Thoracic aorta (tissue), 2 donors: ENCODE measurements at regions not wholly inside any gene's neighbourhood (a gene's known extent, or its start where the extent isn't known, plus 50 kb on each side); places are given as distances from the start of the nearest gene placed in this dataset.
"Not testable (repeated sequence)": the region's sequence is repeated elsewhere in the genome, so short reads cannot be mapped to it uniquely, and the experiment has no call there.

Source experiments
- ATAC-seq: fragments of 150-250 bp; one replicate; pipeline ENCODE4 v1.8.0; 2017; ENCODE audit warnings: low read depth; ENCODE audit not compliant: insufficient number of reproducible peaks, low FRiP score
- DNase-seq: peaks from one replicate; pipeline ENCODE4 v3.0.0-alpha.2; 2020; ENCODE audit warnings: low spot score
- H3K27ac ChIP-seq, 2 donors: fragments of 200-600 bp; sonication (generic); 1 replicate in 1 of 2; 2 replicates in 1 of 2; pipeline ENCODE4 v1.5.1; 2016; ENCODE audit warnings: mild to moderate bottlenecking in 2 of 2, moderate library complexity in 2 of 2
- H3K27me3 ChIP-seq: fragments of 200-600 bp; sonication (generic); replicated peaks from 2 replicates; pipeline ENCODE4 v1.6.0; 2016; ENCODE audit warnings: mild to moderate bottlenecking; ENCODE audit not compliant: insufficient read depth
- H3K36me3 ChIP-seq: fragments of 200-600 bp; sonication (generic); one replicate; pipeline ENCODE4 v1.5.1; 2016
- H3K4me1 ChIP-seq, 2 donors: fragments of 200-600 bp; sonication (generic); 1 replicate in 1 of 2; 2 replicates in 1 of 2; pipeline versions ENCODE4 v1.5.1 to v1.6.0; 2016; ENCODE audit warnings: low read depth in 2 of 2, mild to moderate bottlenecking in 1 of 2; ENCODE audit not compliant: control insufficient read depth in 1 of 2
- H3K4me3 ChIP-seq: fragments of 200-600 bp; sonication (generic); 2 replicates; pipeline ENCODE4 v1.5.1; 2016; ENCODE audit warnings: mild to moderate bottlenecking
- H3K9me3 ChIP-seq: fragments of 200-600 bp; sonication (generic); 2 replicates; pipeline ENCODE4 v1.5.1; 2016
- CTCF ChIP-seq: fragments of 200-600 bp; sonication (generic); IDR thresholded peaks from one replicate; pipeline ENCODE4 v1.5.1; 2019; ENCODE audit warnings: antibody characterized with exemption

DNA sequence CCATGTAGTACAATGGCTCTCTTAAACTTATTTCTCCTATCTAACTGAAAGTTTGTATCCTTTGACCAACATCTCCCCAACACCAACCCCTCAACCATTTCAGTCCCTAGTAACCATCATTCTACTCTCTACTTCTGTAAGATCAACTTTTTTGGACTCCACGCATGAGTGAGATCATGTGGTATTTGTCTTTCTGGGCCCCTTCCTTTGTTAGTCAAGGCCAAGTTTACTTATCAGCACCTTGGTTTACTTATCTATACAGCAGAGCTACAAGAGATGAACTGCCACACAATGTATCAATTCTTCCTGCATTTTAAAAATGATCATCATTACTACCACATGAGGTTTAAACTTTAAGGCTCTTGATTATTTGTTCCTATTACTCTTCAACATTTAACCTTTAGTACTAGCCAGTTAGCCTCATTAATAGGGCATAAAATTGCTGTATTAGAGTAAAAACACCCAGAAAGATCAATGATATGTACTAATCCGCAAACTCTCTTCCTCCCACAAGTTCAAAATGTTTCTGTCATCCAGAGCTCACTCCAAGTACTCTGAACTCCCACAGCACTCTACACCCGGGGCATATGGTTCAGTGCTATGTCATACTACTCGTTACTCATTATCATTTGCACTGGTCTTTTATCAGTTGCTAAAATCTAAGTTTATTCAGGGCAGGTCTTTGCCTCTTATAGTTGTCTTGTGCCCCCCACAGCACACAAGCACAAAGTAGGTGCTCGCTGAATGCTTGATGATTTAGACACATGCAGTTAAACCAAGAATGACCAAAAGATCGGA is 145.7 kb upstream of the ADAMTS3 start:
- Histone ChIP-seq H3K9me3 (no peaks in the 10 kb centered on the region), H3K36me3 (no peaks in the 10 kb centered on the region), H3K4me1 (peaks cover 5 to 8% of the 10 kb centered on the region in 2 donors), H3K4me3 (no peak overlapping the region), H3K27ac (no peak overlapping the region), H3K27me3 (no peaks in the 10 kb centered on the region)
- TF ChIP-seq CTCF = no peak
- no peak for ATAC-seq
- DNase-seq = no peak

DNA sequence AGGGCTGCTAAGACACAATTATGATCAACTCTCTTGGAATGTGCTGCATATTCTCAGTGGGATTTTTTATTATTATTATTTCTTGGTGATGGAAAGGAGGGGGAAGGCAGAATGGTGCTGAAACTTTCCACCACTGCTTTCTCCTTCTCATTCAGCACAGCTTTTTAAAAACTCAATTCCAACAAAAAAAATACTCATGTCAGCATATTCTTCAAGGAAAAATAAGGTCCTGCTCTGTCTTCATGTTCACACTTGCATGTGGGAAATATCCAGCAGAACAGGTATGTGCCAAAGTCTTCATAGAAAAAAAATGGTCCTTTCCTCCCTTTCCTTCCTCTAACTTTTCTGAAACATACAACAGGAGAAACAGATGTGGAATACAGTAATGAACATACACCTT is 144.0 kb upstream of the ADAMTS3 start:
- no peak for ATAC-seq
- H3K9me3 ChIP-seq = no peaks in the 10 kb centered on the region

GRCh38 chr4:72709475-72709874 is 140.5 kb upstream of the ADAMTS3 start:
- H3K27ac ChIP-seq = no peak overlapping the region
- DNase-seq (no peak), ATAC-seq (no peak)
- H3K4me1 ChIP-seq = peaks cover 5 to 6% of the 10 kb centered on the region in 2 donors
- no peaks in the 10 kb centered on the region for H3K9me3 ChIP-seq
- H3K27me3 ChIP-seq = no peaks in the 10 kb centered on the region
- H3K4me3 ChIP-seq = no peak overlapping the region
- TF ChIP-seq CTCF = no peak
- no peaks in the 10 kb centered on the region for H3K36me3 ChIP-seq

More for the DNA sequence above, 144.0 kb upstream of the ADAMTS3 start:
- Histone ChIP-seq H3K4me1 (peaks cover 5 to 6% of the 10 kb centered on the region in 2 donors), H3K27ac (no peak overlapping the region), H3K36me3 (no peaks in the 10 kb centered on the region), H3K4me3 (no peak overlapping the region), H3K27me3 (no peaks in the 10 kb centered on the region)
- no peak for TF ChIP-seq CTCF
- no peak for DNase-seq

DNA sequence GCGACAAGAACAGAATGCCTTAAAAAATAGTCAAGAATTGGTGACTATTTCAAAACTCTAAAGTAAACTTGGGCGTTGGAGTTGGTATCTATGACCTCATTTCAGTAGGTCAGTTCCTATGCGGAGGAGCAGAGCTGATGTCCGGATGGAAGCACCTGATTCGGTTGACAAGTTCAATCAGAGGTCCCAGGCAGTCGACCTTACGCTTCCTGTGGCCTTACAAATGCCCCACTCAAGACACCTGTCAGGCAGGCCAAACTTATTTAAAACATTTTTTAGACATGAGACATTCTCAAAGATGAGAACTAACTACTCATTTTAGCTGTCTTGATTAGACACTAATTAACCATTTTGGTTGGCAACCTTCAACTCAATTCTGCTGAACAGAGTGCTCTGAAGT is 137.7 kb upstream of the ADAMTS3 start:
- Histone ChIP-seq H3K27me3 (no peaks in the 10 kb centered on the region), H3K36me3 (no peaks in the 10 kb centered on the region), H3K27ac (no peak overlapping the region), H3K4me1 (peaks cover 0 to 3% of the 10 kb centered on the region in 2 donors), H3K9me3 (no peaks in the 10 kb centered on the region), H3K4me3 (no peak overlapping the region)
- TF ChIP-seq CTCF = no peak
- DNase-seq (no peak), ATAC-seq (no peak)

DNA sequence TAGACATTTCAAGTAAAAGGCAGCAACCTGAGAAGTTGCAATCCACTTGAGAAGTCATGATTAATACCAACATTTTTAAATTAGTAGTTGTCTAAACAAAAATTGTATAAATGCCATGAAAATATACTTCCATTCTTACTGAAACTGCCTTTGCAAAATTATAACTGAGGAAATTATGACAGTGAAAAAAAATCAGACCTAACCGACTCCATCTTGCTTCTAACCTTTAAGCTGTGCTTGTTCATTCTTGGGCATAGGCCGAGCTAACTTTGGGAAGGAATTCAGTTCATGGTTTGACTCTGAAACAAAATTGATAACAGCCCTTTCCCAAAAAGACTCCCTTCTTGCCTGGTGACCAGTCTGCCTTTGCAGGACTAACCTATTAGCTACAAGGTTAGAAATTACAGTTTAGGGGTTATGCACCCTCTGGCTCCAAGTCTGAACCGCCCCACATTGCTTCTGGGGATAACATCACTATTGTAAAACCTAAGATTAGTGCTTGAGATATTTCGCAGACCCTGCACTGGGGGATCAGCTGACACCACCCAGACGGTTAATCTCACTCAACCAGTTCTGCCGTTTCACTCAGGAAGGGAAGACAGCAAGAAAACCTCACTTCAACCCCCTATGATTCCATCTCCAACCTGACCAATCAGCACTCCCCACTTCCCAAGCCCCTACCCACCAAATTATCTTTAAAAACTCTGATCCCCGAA is 136.1 kb upstream of the ADAMTS3 start:
- H3K4me3 ChIP-seq, ATAC-seq, H3K9me3 ChIP-seq, H3K4me1 ChIP-seq, H3K36me3 ChIP-seq, DNase-seq, H3K27me3 ChIP-seq, H3K27ac ChIP-seq: not testable (repeated sequence)
